DMS114 treated with DMSO at 0.1 percent for 48 hours (cell line): ENCODE measurements at regions not wholly inside any gene's neighbourhood (a gene's known extent, or its start where the extent isn't known, plus 50 kb on each side); places are given as distances from the start of the nearest gene placed in this dataset.

Experiments
- DNase-seq: peaks from one replicate; lab custom pipeline; 2025; ENCODE audit not compliant: unreplicated experiment; lab: John Stamatoyannopoulos, UW

DNA sequence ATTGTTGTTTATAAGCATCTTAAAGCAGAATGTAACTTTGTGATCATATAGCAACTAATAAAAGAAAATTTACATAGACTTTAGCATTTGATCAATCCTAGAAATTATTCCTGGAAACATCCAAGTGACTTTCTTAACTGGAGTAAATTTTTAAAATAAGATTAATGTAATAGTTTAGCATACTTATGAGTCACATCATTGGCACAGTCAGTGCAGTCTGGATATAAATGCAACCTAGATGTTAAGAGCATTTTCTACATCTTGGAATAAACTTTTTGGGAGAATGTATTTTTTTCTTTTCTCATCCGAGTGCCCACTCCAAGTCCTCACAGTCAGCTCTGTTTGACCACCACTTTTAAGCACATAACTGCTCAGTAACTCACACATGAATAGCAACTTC lies 324.6 kb upstream of the PLSCR5 start:
- DNase-seq = no peak

- DNase-seq = no peak
Observed at GRCh38 chr3:146928421-146929059, 323.4 kb upstream of the PLSCR5 start.

- no peak for DNase-seq
Observed at GRCh38 chr3:146921693-146922092, 316.5 kb upstream of the PLSCR5 start.

GRCh38 chr3:146914409-146914808 lies 309.3 kb upstream of the PLSCR5 start:
- no peak for DNase-seq

DNA sequence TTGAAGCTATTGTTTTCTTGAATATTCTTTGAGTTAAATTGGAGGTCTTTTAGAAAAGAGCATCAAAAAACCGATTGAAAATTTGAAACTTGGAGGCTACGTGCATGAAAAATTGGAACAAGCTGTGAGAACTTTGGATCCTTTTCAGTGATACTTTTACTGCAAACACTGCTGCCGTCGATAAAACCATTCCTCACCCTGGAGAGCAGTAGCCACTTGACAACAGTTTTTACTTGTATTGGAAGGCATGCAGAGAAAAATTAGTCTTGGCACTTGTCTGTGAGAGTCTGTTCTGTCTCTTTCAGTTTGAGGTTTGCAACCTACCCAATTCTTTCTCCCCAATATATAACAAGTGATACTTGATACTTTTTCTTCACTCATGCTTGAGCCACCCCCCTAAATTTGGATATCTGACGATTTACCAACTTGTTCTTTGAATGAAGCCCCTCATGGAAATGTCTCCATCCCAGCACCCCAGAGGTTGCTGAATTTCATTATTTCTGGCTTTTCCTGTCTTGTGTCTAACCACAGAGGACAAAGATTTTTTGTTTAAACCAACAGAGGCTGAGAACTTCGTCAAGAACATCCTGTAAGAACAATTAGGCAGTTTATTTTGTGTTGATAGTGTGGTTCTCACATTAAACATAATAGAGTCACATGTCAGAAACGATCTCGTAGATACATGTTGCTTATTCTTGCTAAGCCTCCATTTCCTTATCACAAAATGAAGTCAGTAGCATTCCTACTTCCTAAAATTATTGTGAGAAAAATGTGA lies 307.3 kb upstream of the PLSCR5 start:
- DNase-seq = no peak

DNA sequence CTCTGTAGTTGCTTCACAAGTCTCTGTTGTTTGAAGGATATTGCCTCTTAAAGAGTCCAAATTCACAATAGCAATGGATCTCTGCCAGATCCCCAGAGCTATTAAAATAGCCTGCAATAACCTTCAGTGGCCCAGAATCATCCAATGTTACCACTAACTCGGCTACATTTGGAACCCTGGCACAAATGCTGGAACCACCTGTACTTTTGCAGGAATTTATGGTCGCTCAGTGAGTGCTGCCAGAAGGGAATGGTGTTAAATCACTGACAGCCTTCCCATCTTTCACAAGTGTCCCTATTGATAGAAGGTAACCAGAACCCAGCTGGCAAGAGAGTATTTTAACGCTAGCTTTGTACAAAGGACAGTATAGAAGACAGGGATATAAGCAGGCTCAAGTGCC lies 298.8 kb upstream of the PLSCR5 start:
- no peak for DNase-seq

GRCh38 chr3:146899171-146899570 lies 294.0 kb upstream of the PLSCR5 start:
- DNase-seq = no peak

DNA sequence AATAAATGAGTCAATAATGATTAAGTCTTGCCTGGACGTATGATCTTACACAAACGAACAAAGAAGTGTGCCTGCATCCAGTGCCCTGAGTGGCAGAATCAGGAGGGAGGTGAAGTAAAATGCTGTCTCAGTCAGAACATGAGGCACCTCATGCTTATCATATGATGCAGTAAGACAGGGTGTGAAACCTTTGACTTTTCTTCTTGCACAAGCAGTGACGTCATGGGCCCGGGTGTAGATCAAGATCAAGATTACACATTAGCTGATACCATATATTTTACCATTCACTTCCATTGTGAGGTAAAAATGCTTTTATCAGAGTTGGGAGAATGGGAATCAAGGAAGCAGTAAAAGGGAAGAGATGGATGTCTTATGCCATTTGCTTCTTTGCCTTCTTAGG lies 291.6 kb upstream of the PLSCR5 start:
- DNase-seq = no peak

- DNase-seq = no peak
Observed at GRCh38 chr3:146895026-146895749, 290.0 kb upstream of the PLSCR5 start.

GRCh38 chr3:146894406-146894805 lies 289.3 kb upstream of the PLSCR5 start:
- no peak for DNase-seq

DNA sequence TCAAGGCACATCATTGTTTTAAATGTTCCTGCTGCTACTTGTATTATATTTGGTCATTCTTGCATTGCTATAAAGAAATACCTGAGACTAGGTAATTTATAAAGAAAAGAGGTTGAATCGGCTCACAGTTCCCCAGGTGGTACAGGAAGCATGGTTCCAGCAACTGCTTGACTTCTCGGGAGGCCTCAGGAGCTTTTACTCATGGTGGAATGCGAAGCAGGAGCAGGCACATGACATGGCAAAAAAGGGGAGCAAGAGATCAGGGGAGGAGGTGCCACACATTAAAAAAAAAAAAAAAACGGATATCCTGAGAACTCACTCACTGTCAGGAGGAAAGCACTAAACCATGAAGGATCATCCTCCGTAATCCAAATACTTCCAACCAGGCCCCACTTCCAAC lies 286.9 kb upstream of the PLSCR5 start:
- no peak for DNase-seq

DNA sequence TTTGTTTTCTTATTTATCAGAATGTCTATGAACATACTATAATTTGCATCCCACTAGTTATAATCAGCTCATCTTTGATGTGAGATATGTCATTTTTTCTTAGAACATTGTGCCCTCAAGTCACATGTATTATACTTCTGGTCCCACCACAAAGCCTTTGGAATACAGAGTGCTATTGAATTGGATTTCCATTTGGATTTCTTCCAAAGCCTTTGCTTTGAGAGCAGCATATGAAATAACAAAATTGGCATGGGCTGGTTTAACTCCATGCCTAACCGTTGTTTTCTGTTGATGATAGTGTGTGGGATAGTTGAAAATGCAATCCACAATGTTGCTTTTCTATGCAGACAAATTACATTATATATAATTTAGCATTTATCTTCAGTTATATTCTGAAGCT lies 284.5 kb upstream of the PLSCR5 start:
- no peak for DNase-seq

- no peak for DNase-seq
Observed at GRCh38 chr3:146888176-146888575, 283.0 kb upstream of the PLSCR5 start.

DNA sequence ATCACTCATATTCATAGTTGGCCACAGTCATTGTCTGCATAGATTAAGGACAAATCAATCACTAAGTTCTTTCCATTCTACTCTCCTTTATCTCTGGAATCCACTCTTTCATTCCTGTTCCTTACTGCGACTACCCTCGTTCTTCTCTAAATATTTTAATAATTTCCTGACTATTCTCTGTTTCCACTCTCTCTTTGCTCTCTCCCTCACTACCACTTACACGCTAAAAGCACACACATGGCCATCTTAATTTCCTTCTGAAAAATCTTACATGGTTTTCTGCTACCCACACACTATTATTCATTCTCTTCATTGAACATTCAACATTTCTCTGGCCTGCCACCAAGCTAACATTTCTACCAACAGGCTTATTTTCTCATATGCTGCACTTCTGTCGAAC lies 279.6 kb upstream of the PLSCR5 start:
- no peak for DNase-seq

- DNase-seq = no peak
Observed at GRCh38 chr3:146884296-146884695, 279.1 kb upstream of the PLSCR5 start.

DNA sequence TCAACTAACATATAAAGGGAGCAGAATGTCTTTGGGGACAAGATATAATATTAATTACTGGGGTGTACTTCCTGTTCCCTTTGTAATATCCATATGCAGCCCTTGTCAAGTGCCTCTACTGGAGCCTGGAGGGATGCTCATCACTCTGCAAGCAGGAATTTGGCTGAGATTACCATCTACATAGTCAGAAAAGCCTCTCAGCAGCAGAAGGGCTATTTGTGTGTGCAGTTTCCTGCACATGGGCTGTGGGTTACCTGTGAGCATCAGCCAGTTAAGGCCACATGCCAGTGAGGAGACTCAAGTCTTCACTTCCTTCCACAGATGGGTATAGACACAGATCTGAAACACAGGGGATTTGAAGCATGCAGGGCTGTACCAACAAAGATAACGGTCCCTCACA lies 278.1 kb upstream of the PLSCR5 start:
- no peak for DNase-seq

GRCh38 chr3:146881966-146882760 lies 277.0 kb upstream of the PLSCR5 start:
- DNase-seq = no peak

DNA sequence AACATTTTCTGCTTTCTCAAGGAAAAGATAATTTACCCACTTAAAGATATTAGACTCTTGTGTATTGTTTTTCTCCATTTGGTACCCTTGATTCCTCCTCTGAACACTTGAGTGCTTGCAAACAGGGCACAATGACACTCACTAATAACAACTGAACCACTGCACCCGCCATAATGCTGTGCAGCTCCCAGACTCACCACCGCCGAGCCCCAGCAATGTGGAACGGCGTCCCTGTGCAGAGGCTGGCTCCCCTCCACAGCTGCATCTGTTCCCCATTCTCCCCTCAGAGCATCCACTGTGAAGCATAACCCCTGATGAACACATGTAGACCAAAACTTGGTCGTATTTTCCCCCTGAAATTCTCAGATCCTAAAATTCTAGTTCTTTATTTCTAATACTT lies 276.2 kb upstream of the PLSCR5 start:
- DNase-seq = no peak

GRCh38 chr3:146873748-146874147 lies 268.6 kb upstream of the PLSCR5 start:
- DNase-seq = no peak

DNA sequence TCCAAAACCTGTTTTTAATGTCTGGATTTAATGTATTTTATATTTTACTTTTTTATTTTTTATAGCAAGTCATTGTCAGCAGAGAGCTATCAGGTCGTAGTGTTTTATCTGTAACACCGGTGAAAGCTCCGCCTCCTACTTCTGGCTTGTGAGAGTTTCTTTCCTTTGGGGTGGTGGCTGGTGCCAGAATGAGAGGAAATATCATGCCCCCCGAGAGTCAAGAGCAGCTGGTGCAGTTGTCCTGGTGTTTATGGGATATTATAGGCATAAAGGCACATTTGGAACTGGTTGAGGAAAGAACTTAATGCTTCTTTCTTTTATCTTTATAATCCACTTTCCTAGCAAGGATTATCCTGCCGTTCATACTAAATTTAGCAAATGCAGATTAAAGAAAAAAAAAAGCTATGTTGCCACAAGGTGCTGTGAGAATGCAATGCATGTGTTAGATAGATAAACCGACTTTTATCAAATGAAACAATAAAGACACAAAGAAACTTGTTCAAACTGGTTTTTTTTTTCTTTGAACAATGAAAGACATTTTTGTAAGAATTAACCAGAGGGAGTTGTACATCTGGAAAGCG lies 260.1 kb upstream of the PLSCR5 start:
- no peak for DNase-seq

DNA sequence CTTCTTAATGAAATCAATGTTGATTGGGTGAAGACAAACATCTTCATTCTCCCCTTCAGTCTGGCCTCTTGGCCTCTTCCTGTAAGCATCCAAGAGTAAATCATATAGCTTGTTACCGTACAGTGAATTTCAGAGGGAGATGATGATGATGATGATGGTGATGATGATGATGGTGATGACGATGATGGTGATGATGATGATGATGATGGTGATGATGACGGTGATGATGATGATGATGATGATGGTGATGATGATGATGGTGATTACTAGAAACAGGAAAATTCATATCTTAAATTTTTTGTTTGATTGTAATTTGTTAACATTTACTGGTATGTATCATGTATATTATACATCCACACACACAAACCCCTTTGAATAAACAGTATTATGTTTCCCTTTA lies 256.1 kb upstream of the PLSCR5 start:
- no peak for DNase-seq
